NCI-H2171 treated with DMSO at 0.1 percent for 48 hours (cell line): ENCODE measurements at regions not wholly inside any gene's neighbourhood (a gene's known extent, or its start where the extent isn't known, plus 50 kb on each side); places are given as distances from the start of the nearest gene placed in this dataset.
"Not testable (repeated sequence)": the region's sequence is repeated elsewhere in the genome, so short reads cannot be mapped to it uniquely, and the experiment has no call there.

Experiments used
- DNase-seq: peaks from one replicate; lab custom pipeline; 2025; lab: John Stamatoyannopoulos, UW

DNA sequence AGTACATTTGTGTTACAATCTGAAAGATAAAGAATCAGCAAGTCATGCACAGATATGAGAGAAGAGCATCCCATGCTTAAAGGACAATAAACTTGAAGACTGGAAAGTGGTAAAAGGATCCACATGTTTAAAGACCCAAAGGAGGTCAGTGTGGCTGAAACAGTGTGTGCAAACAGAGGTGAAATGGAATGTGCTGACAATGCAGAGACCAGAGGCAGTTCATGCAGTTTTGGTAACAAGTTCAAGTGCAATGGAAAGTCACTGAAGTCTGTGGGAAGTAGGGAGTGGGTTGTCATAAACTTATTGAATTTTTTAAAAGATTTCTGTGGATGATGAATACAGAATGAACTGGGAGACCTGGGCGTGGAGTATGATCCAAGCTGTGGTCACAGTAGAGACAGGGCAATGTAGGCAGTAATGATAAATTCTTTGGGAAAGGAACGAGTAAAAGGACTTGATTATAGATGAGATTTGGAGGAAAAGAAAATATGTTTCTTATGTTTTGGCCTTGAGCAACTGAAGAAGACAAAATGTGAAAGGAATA, 408.0 kb downstream of the HGF start:
- no peak for DNase-seq

DNA sequence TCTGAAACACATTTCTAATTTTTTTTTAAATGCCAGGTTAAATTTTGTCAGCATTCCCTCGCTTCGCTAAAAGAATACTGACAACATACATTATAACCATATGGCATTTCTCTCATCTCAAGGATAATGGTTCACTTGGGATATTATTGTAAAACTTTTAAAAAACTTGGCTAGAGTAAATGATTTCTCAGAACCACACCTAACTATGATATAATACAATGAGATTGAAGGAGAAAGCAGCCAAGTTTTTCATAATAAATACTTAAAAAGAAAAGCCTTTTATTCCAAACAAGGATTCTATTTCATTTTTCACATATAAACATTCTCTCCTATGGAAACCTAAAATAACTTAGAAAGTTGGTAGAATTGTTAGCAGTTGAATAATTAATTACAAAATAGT, 413.9 kb downstream of the HGF start:
- DNase-seq, result no peak

DNA sequence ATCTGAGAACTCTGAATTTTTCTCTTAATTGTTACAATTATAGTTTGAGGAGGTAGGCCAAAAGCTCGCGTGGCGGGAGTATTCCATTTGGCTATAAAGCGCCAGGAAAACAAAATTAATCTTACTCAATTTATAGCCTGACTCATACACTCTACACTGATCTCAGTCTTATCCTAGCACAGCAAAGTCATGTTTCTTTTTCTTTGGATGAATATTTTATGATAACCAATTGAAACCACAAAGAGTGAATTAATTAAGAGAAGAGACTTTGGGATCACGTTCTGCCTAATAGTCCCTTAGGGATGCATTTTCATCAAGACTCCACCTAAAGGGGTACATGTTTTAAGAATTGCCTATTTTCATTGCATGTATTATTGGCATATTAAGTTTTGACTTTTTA, 420.8 kb downstream of the HGF start:
- no peak for DNase-seq

DNA sequence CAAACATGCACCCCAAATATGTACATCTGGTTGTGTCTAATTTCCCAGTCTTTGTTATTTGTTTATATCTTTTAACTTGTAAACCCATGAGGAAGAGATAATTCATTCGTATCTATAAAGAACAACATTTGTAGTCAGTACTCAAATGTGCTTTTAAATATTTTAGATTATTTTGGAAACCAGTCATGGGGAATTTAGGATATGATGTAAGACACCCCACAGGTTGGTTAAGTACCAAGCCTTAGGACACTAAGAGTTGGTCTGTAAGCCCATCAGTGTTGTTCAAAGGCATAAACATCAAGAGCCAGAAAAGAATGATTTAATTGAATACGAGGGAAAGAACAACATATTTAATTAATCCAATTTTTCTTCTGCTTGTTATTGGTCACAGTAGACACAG, 421.1 kb upstream of the SEMA3C start:
- no peak for DNase-seq

DNA sequence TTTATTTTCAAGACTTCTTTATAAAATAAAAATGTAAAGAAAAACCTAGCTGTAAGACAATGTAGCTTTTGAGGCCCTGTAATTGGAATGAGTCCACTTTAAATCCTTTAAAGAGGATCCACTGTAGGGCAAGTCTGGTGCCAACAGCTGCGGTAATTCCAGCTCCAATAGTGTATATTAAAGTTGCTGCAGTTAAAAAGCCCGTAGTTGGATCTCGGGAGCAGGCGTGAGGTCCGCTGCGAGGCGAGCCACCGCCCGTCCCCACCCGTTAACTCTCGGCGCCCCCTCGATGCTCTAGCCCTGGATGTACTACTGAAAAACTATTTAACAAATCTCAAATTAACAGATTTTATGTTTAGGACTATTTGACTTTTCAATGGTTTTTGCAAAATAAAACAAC, 414.7 kb upstream of the SEMA3C start:
- DNase-seq, result no peak

DNA sequence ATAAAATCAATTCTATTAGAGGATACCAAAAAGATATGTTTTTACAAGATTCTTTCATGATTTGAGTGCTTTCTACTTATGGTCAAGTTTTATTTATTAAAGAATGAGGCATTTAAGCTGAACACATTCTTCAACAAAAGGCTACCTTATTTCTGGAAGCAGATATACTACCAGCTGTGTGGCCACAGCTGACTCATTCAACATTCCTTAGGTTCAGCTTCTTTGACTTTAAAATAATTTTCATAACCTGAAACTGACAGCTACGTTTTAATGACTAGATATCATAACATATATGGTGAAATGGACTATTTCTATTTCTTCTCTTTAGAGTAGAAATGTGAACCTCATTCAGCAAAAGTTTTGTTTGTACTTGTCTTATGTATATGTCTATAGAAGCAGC, 414.2 kb upstream of the SEMA3C start:
- no peak for DNase-seq

DNA sequence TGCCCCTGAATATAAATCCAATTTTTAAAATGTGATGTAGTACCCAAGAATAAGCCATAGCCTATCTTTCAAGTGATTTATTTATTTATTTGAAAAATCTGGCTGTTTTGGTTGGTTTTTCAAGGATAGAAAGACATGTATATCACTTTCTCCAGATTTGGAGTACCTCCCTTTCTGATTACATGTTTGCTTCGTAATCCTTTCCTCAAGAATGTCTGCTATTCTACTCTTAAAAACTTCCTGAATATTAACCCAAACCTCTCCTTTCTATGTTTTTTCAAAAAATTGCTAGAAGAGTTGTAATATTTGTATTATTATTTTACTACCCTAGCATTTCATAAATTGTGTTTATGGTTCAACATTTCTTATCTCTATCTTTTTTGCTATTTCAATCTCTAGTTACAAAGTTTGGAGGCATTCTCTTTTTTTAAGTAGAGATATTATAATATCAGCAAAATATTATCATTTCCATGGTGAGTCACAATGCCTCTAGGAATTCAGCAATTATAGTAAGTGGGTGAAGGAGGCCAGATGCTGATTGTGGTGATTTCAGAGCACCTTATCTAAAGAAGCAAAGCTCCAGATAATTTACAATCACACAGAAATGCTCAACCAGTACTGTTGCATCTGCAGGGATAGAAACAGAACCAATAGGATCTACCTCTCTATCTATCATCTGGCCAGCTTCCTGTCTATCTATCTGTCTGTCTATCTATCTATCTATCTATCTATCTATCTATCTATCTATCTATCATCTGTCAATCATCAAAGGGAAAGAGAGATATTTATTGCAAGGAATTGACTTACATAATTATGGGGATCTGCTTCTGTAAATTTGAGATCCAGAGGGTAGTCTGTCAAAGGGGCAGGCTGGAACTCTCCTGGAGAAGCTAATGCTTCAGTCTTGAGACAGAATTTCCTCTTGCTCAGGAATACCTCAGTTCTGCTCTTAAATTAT, 412.5 kb upstream of the SEMA3C start:
- DNase-seq, result no peak

DNA sequence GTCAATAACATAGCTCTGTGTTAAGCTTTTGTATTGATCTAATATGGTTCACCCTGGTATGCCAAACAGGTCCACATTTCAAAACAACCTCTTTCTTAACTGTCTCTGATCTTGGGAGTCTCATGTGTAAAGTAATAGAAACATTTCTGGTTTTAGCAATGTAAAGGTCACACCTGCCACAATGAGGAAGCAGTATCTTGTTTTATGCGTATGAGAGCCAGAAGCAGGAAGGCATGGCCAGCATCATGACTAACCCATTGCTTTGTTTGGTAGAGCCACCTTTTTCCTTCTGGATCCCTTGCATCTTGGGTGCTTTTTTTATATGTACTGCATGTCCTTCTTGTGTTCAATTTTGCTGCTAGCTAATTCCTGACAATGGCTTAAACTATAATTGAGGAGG, 411.3 kb upstream of the SEMA3C start:
- DNase-seq, result no peak

DNA sequence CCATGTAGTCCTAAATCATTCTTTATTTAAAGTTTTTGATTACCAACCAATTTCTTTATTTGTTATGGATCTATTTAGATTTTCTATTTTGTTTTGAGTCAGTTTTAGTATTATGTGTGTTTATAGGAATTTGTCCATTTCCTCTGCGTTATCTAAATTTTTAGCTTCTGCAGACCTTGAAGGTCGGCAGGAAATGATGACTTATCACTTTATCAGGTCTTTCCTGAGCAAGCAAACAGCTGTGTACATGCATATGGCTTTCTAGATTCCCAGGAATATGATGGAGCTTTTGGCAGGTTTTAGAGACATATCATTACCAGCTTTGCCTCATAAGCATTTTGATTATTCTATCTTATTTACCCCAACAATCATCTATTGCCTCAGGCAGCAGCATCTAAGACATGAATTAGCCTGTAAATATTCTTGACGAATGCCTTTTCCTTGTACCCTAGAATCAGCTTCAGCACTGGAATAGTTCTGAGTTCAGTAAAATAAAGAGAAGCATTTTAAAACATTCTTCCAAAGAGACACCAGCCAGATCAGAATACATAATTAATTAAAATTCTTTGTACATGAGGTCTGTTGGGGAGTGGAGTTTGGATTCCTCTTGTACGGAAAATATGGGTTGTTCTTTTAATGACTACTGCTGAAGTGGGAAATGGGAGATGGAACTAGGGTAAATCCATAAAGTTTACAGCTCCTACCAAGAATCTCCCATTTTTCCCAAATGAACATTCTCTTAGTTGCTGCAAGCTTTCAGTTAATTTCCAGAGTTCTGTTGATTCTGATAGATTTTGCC, 408.8 kb upstream of the SEMA3C start:
- DNase-seq, result no peak

DNA sequence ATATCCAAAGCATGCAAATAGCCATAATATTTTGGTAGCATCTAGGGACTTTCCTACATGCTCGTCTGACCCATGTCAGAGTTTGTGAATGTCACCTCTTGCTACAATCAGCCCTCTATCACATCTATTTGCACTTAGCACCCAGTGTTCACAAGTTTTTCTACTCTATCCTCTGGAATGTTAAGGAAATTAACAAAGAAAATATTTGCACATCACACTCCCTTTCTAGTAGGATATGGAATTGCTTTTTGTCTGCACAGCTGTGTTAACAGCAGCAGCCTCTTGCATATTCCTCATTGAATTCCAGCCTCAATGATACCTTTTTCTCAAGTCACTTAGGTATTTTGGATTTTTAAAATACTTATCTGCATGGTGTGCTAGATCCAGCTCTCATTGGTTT, 403.1 kb upstream of the SEMA3C start:
- no peak for DNase-seq

DNA sequence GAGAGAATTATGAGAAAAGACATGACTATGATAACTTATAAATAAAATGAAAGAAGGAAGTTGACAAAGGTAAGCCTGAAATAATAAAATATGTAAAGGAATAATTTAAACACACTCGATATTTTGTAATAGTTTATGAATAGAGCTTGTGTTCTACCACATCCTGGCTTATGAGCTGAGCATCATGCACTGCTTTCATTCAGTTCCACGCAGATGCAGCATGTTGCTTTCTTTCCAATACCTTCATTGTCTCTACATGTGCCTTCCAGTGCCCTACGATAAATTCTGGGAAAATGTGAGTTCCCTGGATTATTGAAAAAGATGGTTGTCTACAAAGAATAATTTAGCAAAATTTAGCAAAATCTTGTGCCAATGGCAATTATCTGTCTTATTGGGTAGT, 398.9 kb upstream of the SEMA3C start:
- DNase-seq, result no peak

DNA sequence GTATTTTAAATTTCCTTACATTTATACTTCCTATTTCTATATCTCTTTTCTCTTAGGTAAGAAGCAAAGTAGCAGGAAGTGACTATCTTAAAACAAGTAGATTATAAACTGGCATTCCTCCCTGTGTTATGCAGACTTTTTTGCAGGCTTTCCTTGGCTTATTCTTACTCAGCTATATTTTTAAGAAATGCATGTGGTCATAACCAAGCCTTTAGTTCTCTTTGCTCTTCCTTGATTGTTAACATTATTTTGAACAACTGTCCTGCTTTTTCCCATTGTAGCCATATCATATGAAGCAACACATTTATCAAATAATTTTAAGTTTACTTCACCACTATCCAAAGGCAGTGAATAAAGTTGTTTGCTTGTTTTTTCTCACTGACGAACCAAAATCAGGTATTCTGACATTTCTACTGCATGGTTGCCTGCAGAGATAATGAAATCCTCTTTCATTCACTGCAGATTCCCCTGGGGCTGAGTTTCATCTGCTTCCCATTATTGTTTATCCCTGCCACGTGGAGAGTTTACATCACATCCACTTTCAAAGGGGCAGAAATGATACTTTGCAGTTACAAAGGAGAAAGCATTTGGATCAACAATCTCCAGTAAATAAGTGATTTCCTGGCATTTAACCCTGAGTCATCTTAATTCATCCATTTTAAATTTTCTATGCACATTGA, 389.9 kb upstream of the SEMA3C start:
- DNase-seq, result peak; percentile 49

DNA sequence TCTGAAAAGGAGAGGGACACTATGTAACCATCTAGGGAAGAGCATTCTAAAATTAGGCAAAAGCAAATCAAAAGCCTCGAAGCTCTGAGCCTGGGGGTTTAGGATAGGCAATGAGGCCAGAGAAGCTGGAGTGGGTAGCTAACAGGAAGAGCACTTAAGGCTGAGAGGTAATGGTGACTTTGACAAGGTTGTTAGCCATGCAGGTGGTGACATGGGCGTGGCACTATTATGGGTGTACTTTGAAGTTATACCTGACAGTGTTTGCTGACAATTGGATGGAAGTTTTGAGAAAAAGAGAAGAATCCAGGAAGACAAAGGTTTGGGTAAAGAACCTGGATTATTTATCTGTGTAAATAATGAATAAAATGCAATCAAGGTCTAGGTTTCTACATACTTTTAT, 383.0 kb upstream of the SEMA3C start:
- DNase-seq, result no peak

DNA sequence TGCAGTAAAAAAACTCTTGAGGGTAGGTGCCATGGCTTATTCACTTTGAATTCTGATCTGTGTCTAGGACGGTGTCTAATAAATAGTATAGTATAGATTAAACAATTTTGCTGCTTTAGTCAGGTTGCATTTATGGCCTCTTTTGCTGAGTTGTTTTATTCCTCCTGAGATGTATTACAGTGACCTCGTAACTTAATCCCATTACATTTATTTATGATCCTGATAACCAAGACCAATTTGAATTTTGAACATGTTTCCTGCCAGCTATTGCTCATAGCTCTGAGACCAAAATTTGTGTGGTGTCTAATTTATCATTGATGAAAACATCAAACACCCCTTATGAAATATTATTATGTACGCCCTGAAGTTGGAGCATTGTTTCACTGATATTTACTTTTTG, 381.9 kb upstream of the SEMA3C start:
- no peak for DNase-seq

DNA sequence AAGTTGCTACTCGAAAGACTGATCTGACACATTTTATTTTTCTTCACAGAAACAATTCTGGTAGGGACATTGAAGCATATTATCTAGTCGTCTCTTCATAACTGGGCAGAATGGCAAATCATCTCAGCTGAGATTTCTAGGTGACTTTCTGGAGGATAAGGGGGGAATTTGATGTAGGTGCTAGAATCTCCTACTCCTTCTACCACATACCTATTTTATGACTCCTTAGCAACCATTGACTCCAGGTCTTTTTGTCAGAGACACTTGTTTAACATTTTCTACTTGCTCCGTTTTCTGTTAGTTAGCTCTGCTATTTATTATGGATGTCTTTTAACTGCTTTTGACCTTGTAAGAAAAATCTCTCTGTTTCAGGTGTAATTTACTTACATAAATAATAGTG, 380.9 kb upstream of the SEMA3C start:
- no peak for DNase-seq

DNA sequence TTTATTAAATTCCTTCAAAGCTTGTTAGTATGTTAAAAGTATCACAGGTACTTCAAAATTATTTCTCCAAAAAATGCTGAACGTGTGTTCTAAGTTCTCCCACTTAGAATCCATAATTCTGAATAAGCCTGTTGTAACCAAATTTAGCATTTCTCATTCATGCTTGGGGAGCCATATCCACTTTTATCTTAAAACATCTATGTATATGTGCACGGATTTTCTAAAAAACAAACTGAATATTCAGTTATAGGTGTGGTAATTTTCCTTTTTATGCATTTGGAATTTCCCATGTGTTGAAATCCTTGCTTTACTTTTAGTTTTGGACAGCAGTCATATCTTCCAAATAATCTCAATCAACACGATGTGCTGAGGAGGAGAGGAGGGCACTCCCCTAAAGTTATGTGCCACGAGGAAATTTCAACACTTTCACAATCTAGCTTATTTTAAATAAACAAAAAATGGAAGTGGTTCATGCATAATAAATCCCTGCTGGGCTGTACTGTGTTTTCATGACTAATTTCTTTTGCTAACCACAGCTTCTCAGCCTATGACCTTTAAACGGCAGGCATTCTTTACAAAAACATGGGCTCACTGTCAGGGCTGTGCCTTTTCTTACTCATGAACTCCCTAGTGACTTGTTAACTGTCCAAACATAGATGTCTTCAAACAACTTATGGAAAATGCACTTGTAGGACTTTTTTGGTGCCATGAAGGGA, 380.3 kb upstream of the SEMA3C start:
- no peak for DNase-seq

DNA sequence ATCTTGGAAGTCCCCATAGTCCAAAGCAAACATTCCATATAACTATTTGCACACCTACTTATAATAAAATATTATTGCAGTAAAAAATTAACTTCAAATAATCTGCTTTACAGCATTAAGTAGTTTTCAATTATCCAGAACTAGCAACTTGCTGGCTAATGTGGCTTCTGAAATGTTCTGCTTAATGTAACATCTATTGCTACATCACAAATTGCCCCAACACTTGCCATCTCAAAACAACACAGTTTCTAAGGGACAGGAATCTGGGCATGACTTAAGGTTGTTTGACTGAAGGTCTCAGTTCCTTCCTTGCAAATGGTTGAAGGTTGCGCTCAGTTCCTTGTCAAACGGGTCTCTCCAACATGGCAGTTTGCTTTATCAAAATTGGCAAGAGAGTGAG, 378.5 kb upstream of the SEMA3C start:
- DNase-seq, result no peak

DNA sequence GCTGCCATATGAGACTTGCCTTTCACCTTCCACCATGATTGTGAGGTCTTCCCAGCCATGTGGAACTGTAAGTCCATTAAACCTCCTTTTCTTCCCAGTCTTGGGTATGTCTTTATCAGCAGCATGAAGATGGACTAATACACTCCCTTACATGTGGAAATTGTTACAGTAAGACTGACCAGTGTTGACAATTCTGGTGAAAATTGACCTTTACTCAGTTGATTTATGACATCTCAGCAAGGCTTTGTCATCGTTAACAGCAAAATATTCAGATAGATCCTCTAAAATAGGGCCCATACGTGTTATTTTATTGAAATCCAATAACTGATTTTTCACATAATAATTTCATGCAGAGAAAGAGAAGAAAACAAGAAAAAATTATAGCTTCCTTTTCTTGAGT, 377.9 kb upstream of the SEMA3C start:
- no peak for DNase-seq

DNA sequence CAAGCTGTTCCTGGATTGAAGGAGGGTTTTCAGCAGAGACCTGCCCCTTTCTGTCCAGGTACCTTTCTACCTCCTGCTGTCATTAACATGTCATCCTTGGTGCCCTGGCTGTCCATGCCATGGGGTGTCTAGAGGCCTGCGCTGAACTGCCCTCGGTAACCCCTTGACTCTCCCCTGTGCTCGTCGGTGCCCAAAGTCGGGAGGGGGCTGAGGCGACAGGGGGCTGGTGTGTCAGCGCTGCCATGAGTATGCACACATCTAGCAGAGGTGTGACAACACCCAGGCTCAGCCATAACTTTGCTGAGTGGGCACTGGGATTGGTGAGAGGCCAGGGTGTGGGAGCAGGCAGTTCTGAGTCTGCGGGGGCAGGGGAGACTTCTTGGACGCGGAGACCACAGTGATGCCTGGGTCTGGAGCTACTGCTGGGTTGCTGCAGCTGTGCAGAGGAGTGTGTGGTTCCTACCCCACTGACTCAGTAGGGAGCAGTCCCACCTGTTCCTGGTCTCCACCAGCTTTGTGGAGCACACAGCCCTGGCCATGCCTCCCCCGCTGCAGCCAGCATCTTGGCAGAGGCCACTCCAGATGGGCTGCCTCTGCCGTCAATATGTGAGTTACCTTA, 376.2 kb upstream of the SEMA3C start:
- no peak for DNase-seq

DNA sequence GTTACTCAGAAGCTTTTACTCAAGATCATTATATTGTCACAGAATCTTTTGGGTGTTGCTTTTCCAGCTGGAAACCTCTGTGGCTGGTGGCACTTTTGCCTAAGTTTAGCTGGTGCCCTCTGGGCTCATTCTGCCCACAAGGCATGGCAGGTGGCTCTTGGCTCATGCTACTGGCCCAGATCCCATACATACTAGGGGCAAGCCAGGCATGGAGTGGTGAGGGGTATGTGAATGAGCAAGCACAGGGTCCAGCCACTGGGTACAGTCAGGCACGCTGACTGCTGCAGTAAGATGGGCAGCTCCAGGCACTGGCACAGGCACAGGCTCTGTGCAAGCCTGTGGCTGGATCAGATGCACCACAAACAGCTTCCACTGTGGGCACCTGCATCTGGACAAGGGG, 375.0 kb upstream of the SEMA3C start:
- no peak for DNase-seq

DNA sequence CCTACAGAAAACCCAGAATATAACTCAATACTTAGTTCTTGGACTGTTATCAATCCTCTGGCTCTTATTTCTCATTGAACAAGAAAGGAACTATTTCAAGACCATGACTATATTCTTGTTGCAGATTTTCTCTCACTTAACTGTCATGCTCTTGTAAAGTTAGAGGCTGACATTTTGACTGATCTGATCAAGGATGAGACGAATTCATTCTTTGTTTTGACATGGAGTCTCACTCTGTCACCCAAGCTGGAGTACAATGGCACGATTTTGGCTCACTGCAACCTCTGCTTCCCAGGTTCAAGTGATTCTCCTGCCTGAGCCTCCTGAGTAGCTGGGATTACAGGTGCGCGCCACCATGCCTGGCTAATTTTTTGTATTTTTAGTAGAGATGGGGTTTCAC, 367.9 kb upstream of the SEMA3C start:
- not testable (repeated sequence) for DNase-seq
